Renal cortex interstitium (tissue), 11 donors: ENCODE measurements at regions not wholly inside any gene's neighbourhood (a gene's known extent, or its start where the extent isn't known, plus 50 kb on each side); places are given as distances from the start of the nearest gene placed in this dataset.

Experiments
- DNase-seq, 11 donors: peaks; one replicate each; pipeline ENCODE4 v3.0.0-alpha.2; 2013; ENCODE audit warnings: low read depth in 9 of 11, low spot score in 4 of 11; ENCODE audit errors: extremely low read depth in 1 of 11

DNA sequence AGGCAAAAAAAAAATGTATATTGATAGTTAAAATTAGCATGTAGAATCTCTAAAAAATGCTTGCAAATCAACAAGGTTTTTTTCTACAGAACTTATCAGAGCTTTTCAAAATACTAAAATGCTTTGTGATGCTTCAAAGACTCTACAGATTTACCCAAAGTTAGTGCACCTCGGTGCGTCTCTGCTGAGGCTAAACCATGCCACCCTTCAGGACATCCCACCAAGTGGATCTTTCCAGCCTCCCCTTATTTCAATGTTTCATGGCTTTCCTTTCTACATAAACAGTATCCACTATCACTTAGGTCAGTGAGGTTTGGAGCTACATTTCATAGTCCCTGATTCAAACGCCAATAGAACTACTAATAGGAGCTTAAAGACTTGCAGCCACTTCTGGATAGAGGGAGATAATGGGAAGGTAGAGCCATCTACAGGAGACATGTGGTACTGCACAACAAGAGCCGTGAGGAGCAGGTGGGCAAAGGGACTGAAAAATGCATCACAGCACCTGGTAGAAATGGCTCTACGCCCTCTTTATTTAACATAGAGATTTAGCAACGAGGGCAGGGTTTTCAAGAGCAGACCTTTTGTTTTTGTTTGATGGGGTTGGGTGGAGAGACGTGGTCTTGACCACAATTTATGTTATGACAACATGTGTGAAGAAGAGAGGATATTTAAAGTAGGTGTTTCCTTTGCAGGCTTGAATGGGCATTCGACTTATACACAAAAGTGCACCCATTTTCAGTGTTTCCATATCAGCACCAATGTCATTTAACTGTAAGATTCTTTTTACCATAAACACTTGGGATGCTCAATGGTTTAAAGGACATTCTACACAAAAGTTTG, 56.1 kb upstream of the SLC35G4 start:
- peak; percentile 28 to 61 (median 46) for DNase-seq

DNA sequence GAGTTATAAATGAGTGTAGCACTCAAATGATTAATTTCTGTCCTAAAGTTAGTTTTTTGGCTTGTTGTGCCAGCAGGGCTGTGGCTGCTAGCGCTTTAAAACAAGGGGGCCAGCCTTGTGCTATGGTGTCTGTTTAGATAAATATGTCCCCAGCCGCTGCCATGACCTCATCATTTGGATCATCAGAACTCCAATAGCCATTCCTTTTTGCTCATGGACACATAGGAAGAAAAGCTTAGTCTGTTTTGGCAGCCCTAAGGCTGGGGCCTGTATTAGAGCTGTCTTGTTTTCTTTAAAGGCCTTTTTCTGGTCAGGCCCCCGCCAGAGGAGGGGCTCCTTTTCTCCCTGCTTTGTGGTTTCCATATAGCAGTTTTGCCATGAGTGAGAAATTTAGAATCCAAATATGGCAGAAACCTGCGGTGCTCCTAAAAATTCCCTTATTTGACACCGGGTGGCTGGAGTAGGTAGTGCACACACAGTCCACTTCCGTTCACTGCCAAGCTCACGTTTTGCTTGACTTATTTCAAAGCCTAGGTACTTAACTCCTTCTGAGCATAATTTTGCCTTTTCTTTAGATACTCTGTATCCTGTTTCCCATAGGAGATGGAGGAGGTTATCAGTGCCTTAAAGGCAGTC, 60.4 kb upstream of the SLC35G4 start:
- DNase-seq = no peak

DNA sequence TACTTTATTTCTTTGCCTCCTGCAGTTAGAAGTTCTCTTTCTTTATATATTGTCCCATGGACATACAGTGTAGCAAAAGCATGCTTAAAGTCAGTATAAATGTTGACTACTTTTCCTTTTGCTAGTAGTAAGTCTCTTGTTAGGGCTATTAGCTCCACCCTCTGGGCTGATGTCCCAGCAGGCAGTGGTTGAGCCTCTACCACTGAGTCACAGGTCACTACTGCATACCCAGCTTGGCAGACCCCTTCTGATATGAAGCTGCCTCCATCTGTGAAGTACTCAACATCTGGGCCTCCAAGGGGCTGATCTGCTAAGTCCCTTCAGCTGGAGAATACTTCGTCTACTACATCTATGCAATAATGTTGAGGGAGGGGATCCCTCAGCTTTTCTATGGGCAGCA, 61.0 kb upstream of the SLC35G4 start:
- DNase-seq = no peak

DNA sequence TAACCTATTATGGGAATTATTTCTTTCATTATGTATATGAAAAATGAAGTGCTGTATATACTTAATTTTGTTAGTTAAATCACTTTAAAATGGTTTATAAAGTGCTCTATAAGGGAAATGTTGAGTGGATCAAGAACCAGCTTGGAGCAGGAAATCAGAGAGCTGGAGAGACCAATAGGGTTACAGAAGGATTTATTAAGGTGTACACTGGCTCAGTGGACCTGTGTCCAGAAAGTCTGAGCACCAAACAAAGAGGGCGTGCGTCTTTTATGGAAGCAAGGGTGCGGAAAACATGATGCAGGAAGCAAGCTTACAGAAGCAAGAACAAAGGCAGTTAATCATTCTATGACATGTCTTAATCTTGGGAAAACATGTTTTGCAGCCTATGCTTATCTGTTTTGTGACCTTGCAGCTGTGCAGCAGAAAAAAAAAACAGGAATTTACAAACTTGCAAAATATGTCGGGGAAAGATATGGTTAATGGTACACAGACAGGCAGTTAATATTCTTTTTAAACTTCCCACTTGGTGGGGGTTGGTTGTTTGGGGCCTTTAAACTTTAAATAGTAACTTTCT, 65.2 kb upstream of the SLC35G4 start:
- no peak for DNase-seq

DNA sequence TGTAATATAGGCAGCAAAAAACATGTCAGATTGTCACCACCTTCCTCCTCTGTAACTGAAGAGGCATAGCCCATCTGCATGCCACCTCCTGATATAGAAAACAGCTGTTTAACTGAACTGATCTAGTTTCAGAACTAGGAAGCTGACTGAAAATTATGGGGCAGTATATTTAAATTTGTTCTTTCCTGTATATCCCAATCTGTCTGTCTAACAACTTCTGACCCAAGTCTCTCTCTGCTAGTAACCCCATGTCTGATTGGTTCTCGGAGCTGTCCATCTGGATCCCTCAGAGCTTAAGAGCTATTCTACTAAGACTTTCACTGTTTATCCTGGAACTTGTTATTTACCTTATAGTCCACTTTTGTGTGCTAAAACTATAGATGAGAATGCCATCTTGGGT, 68.2 kb upstream of the SLC35G4 start:
- no peak for DNase-seq

DNA sequence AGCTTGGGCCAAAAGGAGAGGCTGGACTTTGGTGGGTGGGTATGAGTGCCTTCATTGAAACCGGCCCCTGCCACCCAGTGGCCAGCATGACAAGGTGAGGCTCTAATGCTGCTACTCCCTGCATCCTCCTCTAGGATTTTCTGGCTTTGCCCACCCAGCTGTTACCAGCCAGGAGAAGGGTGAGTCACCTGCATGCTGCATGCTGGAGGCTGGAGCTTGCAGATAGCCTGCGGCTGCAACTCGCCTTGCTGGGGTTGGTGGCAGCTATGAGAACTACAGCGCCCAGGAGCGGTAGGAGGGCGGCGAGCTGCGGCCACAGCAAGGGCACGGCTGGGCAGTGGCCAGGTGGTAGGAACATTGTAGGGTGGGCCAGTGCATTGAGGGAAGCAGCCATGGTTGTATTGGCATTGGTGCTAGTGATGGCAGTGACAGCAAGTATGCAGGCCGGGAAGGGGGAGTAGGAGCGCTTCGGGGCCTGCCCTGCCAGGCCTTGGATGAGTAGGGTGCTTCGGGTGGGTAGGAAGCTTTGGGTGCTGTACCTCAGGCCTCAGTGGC, 75.4 kb upstream of the SLC35G4 start:
- no peak for DNase-seq

DNA sequence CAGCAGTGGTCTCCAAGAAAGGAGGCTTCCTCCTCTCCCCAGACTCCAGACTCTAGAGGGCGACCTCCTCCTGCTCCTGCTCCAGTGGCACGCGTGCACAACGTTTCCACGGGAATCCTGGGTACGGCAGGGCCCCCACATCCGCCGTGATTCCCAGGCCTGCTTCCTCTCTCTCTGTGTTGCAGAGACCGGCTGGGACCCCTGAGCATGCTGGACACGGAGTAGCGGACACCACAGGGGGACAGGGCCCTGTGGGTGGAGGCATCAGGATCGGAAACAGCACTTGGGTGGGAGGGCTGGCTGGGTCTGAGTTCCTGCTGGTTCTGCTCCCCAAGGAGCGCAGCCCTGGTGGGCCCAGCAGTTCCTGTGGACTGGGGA, 75.9 kb upstream of the SLC35G4 start:
- DNase-seq = no peak

DNA sequence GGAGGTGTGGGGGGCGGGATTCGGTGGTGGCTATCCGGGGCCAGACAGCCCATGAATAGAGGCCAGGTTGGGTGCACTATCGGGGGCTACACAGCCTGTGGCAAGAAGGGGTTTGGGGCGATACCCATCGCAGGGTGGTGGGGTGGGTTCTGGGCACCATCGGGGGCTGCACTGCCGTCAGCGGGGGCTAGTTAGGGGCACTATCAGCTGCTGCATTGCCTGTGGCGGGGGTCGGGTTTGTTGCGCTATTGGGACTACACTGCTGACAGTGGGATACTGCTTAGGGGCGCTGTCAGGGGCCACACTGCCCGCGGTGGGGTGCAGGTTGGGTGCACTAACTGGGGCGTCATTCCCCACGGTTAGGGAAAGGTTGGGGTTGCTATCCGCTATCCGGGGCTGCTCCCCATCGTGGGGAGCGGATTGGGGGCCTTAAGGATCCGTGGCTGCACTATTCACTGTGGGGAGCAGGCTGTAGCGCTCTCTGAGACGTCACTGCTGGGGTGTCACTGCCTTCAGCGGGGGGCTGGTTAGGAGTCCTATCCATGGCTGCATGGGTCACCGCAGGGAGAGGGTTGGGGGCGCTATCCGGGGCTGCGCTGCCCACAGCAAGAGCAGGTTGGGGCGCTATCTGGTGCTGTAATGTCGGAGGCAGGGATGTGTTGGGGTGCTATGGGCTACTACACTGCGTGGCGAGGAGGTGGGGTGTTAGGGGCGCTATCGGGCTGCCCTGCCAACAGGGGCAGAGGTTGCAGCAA, 76.5 kb upstream of the SLC35G4 start:
- no peak for DNase-seq

DNA sequence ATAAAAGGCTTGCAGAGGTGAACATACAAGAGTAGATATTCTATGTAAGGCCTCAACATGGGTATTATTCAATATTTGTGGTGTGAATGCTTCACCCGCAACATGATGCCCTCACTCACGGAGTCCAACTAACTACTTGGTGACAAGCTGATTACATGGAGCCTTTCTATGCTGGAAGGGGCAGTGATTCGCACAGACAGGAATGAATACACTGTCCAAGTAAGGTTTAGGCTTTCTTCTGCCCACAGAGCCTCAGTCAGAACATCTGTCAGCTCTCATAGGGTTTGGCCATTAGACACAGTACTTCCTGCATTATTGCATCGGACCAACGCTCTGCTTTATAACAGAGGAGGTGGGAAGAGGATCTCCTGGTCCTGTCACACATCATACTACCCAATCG, 80.3 kb upstream of the SLC35G4 start:
- DNase-seq = no peak

DNA sequence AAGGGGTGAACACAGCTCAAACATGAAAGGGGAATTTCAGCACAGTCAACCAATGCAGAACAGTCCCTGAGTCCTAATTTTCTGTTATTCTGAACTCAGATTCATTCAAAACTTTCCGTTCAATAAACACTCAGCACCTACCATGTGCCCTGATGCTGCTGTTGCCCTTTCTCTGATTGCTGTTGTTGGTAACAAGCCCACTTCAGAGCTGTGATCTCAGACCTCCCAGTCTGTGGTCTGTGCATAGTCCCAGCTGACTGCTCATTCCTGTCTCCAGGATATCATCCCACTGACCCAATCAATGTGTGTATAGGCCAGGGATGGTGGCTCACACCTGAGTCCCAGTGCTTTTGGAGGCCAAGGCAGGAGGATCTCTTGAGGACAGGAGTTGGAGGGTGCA, 82.7 kb upstream of the SLC35G4 start:
- DNase-seq = no peak

DNA sequence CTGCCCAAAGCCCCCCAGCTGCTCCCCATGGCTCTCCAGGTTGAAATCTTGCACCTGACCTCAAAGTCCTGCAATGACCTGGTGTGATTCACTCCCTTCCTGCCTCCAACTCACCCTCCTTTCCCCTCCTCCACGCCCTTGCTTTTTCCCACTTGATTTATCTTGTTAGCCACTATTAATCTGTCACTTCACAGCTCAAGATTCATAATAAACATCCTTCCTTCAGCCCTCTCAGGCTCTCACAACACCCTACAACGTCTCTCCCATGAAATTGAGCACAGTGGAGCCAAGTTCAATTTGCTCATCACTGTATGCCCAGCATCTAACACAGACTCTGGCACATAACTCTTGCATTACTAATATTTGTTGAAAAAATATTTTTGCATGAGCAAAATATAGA, 85.6 kb upstream of the SLC35G4 start:
- peak in 10 of 11 donors; percentile 9 to 56 (median 24) for DNase-seq

DNA sequence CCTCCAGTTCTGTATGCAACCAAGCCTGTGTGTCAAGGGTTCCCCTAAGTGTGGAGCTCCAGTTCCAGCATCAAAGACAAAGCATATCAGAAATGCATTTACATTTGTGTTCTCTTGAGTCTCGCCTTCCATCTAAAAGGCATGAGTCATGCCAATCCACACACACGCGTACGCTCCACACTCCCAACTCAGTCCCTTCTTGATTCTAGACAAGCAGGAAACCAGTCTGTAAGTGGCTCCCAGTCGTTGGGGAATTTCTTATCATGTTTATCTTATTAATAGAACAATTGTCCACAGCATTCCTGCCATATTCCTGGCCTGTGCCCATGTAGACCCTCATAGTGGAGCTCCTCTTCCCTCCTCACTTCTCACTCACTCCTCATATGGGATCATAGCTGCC, 86.4 kb upstream of the SLC35G4 start:
- no peak for DNase-seq

DNA sequence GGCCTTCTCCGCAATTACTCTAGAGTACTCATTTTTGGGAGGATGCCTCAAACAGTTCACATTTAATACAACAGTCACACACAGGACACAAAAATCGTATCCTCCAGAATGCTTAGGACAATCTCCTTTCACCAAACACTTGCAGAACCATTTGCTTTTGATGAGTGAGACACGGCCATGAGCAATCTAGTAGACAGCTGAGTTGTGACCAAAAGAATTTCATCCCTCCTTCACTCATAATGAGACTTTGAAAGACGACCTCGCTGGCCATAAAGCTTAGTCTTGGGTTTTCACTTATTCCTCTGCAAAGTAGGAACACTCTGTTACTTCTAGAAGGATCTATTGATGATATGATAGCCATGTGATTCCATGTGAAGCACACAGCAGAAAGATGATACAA, 87.5 kb upstream of the SLC35G4 start:
- DNase-seq = no peak

DNA sequence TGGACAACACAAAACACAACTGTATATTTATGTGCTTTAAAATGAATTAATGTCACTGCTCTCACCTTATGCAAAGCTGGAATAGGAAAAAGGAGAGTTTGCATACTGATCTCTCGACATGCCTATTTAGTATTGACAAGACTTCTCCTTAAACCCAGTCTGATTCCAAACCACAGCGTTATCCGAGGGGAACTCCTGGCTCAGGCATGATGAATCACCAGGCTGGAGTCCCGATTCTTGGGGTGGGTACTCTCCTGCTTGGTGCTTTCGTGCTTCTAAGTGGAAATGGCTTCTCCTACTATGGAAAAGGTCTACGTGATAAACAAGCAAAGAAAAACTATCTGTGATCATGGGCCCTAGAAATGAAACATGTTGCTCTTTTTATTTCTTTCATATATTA, 88.9 kb upstream of the SLC35G4 start:
- no peak for DNase-seq

DNA sequence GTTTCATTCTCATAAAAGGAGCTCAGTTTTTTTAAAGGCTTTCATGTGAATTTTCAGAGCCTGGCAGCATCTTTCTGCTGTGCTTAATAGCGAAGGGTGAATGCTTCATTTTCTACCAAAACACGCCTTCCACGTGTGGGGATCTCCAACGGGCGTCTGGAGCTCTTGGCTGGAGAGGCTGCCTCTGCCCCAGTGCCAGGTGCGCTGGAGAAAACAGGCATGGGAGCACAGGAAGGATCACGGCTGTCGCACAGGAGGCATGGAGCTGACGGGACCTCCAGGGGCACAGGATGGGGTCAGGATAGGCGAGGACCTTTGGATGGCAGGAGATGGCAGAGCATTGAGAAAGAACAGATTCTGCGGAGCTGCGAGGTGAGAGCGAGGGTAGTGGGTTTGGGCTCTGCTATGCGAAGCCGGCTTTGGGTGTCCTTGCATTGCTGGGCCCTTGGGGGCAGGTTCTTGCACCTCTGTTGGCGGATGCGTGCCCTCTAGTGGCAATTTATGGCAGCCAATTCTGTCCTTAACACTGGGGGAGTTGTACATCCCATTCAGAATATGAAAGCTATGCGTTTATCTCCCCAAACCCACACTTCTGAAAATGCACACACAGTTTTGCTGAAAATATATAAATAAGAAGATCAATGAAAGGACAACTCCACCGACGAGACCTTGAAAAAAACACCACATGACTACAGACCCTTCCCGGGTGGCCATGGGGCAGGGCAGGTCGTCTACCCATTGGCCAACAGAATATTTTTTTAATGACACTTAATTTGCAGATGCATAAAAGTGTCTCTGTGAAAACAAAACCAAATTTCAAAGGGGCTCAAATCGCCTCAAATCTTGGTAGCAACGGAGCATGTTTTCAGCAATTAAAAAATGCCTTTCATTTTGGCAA, 90.4 kb upstream of the SLC35G4 start:
- peak in 2 of 11 donors; percentile 12 to 19 for DNase-seq

DNA sequence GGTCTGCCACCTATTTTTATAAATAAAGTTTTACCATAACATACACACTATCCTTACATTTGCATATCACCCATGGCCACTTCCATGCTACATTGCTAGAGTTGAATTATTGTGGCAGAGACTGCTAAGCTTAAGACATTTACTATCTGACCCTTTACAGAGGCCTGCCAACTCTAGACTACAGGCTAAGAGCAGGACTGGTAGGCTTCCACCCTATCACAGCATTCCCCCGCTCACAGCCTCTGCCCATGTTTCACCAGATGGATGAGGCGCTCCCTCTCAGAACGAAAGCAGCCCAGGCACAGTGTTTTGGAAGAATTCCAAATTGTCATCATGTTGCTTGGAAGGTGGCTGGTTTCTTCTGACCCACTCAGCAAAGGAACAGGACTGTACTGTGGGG, 91.7 kb upstream of the SLC35G4 start:
- no peak for DNase-seq

DNA sequence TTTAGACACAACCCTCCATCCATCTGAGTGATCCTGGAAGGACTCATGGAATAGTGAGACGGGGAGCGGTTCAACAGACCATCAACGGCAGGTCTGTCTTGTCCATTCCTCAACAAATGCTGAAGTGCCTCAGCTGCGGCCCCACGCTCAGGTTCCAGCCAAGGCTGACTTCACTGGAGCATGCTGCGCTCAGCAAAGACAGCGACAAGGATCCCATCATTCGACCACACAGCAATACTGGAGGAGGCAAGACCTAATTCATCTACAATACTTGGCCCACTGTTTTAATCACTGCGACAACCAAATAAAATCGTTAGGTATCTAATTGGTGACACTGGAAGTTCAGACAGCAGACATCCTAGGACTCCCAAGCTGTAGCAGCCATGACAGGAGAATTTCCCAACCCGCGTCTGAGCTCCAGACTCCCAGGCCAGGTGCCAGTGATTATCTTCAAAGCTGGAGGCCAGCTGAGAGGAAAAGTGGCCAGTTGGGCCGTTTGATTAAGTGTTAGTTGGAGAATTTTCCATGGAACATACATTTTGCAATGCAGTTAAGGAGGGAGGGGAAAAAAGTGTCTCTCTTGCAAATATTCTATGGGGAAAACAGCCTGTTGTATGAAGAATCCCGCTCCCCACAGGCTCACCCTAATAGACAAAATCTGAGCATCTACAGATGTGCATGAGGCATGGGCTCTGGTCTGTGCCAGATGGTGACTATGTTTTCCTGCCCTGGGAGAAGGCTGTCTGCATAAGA, 92.5 kb upstream of the SLC35G4 start:
- DNase-seq = no peak

DNA sequence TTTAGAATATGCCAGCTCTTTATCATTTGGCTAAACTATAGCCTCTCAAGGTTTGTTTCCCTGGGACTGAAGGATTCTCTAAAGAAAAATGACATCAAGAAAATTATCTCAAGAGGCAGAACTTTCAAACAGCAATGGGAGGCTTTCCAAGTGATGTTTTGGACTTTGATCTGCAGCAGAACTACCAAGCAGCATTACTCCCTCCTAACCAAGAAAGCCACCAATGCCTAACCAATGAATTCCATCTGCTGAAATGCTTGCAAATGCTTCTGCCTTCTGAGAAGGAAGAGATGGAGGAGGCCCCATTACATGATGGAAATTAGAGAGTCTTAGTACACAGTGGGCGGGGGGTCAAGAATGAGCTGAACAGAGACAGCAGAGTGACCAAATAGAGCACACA, 95.1 kb upstream of the SLC35G4 start:
- no peak for DNase-seq
